ENCODE measurements at regions not wholly inside any gene's neighbourhood (a gene's known extent, or its start where the extent isn't known, plus 50 kb on each side); places are given as distances from the start of the nearest gene placed in this dataset.
"Not testable (repeated sequence)": the region's sequence is repeated elsewhere in the genome, so short reads cannot be mapped to it uniquely, and the experiment has no call there.

- no peak for DNase-seq
These were observed 175.5 kb upstream of the MAGEB16 start for GRCh38 chrX:35622601-35623000.

- no peak for DNase-seq
These were observed 172.4 kb upstream of the MAGEB16 start for GRCh38 chrX:35625714-35626113.

GRCh38 chrX:35626124-35626523, 172.0 kb upstream of the MAGEB16 start:
- DNase-seq: no peak

- DNase-seq: not testable (repeated sequence)
These were observed 162.2 kb upstream of the MAGEB16 start for GRCh38 chrX:35635971-35636370.

GRCh38 chrX:35664833-35665232, 133.3 kb upstream of the MAGEB16 start:
- DNase-seq: no peak

- no peak for DNase-seq
These were observed 132.8 kb upstream of the MAGEB16 start for GRCh38 chrX:35665311-35665710.

GRCh38 chrX:35670889-35671288, 127.3 kb upstream of the MAGEB16 start:
- no peak for DNase-seq

GRCh38 chrX:35675151-35675550, 123.0 kb upstream of the MAGEB16 start:
- DNase-seq: no peak

- DNase-seq: no peak
These were observed 117.2 kb upstream of the MAGEB16 start for GRCh38 chrX:35680940-35681346.

- no peak for DNase-seq
These were observed 115.7 kb upstream of the MAGEB16 start for GRCh38 chrX:35682476-35682875.

GRCh38 chrX:35696760-35697234, 101.3 kb upstream of the MAGEB16 start:
- DNase-seq: no peak

- DNase-seq: no peak
These were observed 98.5 kb upstream of the MAGEB16 start for GRCh38 chrX:35699642-35700041.

GRCh38 chrX:35700121-35700520, 98.0 kb upstream of the MAGEB16 start:
- DNase-seq: no peak

GRCh38 chrX:35711281-35711680, 86.9 kb upstream of the MAGEB16 start:
- DNase-seq: no peak

GRCh38 chrX:35722128-35722527, 76.0 kb upstream of the MAGEB16 start:
- no peak for DNase-seq

GRCh38 chrX:35726176-35726575, 72.0 kb upstream of the MAGEB16 start:
- peak; percentile 11 for DNase-seq

- no peak for DNase-seq
These were observed 69.7 kb upstream of the MAGEB16 start for GRCh38 chrX:35728481-35728880.

GRCh38 chrX:35733879-35734278, 64.3 kb upstream of the MAGEB16 start:
- no peak for DNase-seq

GRCh38 chrX:35741142-35741541, 57.0 kb upstream of the MAGEB16 start:
- DNase-seq: no peak

GRCh38 chrX:35743331-35743730, 54.8 kb upstream of the MAGEB16 start:
- DNase-seq: no peak
